H1 (cell line): ENCODE measurements at regions not wholly inside any gene's neighbourhood (a gene's known extent, or its start where the extent isn't known, plus 50 kb on each side); places are given as distances from the start of the nearest gene placed in this dataset.

ENCODE experiments used
- CTCF ChIA-PET: fragments of 300-600 bp; sonication (Branson Sonifier 250); formaldehyde crosslinking; loops from one replicate; lab custom pipeline; 2021; ENCODE audit not compliant: partially characterized antibody; lab: Charles Lee
- POLR2A ChIA-PET: fragments of 300-600 bp; sonication (Branson Sonifier 250); formaldehyde crosslinking; loops from one replicate; lab custom pipeline; 2021; ENCODE audit warnings: inconsistent platforms; ENCODE audit not compliant: partially characterized antibody; lab: Charles Lee
- DNase-seq, 2 experiments: peaks; one replicate each; pipeline versions ENCODE4 v3.0.0 to v3.0.0-alpha.2; 2010 to 2022; ENCODE audit warnings: low spot score in 2 of 2, low read depth in 1 of 2, mixed read lengths in 1 of 2
- FAIRE-seq: peaks from 2 replicates; lab custom pipeline; 2011; peaks lifted over from hg19 to GRCh38; lab: Jason Lieb, UNC
- H2AFZ ChIP-seq: 2 replicates; pipeline ENCODE4 v1.8.1; 2012; ENCODE audit warnings: low read length, inconsistent platforms
- H2AK5ac ChIP-seq: 2 replicates; pipeline ENCODE4 v1.6.1; 2013; ENCODE audit warnings: low read depth, low read length
- H2BK120ac ChIP-seq: replicated peaks from 2 replicates; pipeline ENCODE3; 2013; ENCODE audit warnings: low read depth, low read length, inconsistent platforms
- H2BK12ac ChIP-seq: 2 replicates; pipeline ENCODE4 v1.6.1; 2013; ENCODE audit warnings: low read depth, low read length
- H2BK15ac ChIP-seq: 2 replicates; pipeline ENCODE4 v1.6.1; 2013; ENCODE audit warnings: low read length
- H2BK20ac ChIP-seq: 2 replicates; pipeline ENCODE4 v1.6.1; 2013; ENCODE audit warnings: low read length
- H2BK5ac ChIP-seq: 2 replicates; pipeline ENCODE4 v1.6.1; 2013; ENCODE audit warnings: low read depth, low read length
- H3K14ac ChIP-seq: 2 replicates; pipeline ENCODE4 v1.6.1; 2013; ENCODE audit warnings: inconsistent platforms; ENCODE audit not compliant: insufficient read length
- H3K18ac ChIP-seq: 2 replicates; pipeline ENCODE4 v1.6.1; 2013; ENCODE audit warnings: low read length; ENCODE audit errors: extremely low read depth
- H3K23ac ChIP-seq: 2 replicates; pipeline ENCODE4 v1.6.1; 2013; ENCODE audit warnings: inconsistent platforms; ENCODE audit not compliant: insufficient read length
- H3K23me2 ChIP-seq: 2 replicates; pipeline ENCODE4 v1.6.1; 2013; ENCODE audit warnings: low read depth, low read length
- H3K27ac ChIP-seq: 2 replicates; pipeline ENCODE4 v1.6.1; 2011; ENCODE audit warnings: low read depth, low read length, inconsistent platforms
- H3K27me3 ChIP-seq, 4 experiments: replicated peaks in 1 of 4; 1 replicate in 1 of 4; 2 replicates in 3 of 4; pipeline versions ENCODE4 v1.6.1 to v1.8.1; 2011 to 2013; ENCODE audit warnings: low read length in 3 of 4, mild to moderate bottlenecking in 3 of 4, inconsistent platforms in 2 of 4, mixed read lengths in 2 of 4, moderate library complexity in 1 of 4; ENCODE audit not compliant: control insufficient read depth in 3 of 4, insufficient read depth in 3 of 4; ENCODE audit errors: extremely low read depth in 1 of 4
- H3K36me3 ChIP-seq, 4 experiments: 2 replicates each; pipeline versions ENCODE4 v1.6.1 to v1.8.1; 2011 to 2013; ENCODE audit warnings: mild to moderate bottlenecking in 4 of 4, low read length in 3 of 4, moderate library complexity in 2 of 4, control low read depth in 1 of 4, inconsistent platforms in 1 of 4; ENCODE audit not compliant: insufficient read depth in 4 of 4, control insufficient read depth in 2 of 4
- H3K4ac ChIP-seq: replicated peaks from 2 replicates; pipeline ENCODE3; 2013; ENCODE audit warnings: low read length, low read depth, mixed read lengths, inconsistent platforms; ENCODE audit not compliant: insufficient read length
- H3K4me1 ChIP-seq, 4 experiments: replicated peaks in 1 of 4; 1 replicate in 1 of 4; 2 replicates in 3 of 4; pipeline versions ENCODE4 v1.6.1 to v1.8.1; 2011 to 2013; ENCODE audit warnings: low read length in 3 of 4, inconsistent platforms in 2 of 4, mixed read lengths in 1 of 4; ENCODE audit not compliant: insufficient read depth in 4 of 4, control insufficient read depth in 3 of 4
- H3K4me2 ChIP-seq, 2 experiments: 2 replicates each; pipeline versions ENCODE4 v1.6.1 to v1.8.1; 2011 to 2013; ENCODE audit warnings: low read depth in 2 of 2, low read length in 2 of 2, control low read depth in 1 of 2, inconsistent platforms in 1 of 2, mild to moderate bottlenecking in 1 of 2; ENCODE audit not compliant: insufficient read depth in 1 of 2
- H3K4me3 ChIP-seq, 4 experiments: fragments of 200-600, 300-600 bp in 1 of 4; sonication (generic), shearing (Covaris generic), sonication (Bioruptor Twin) in 1 of 4; 2 replicates each; pipeline versions ENCODE4 v1.5.1 to v1.8.1; 2011 to 2016; ENCODE audit warnings: low read length in 4 of 4, low read depth in 3 of 4, control low read depth in 2 of 4, inconsistent platforms in 2 of 4, mild to moderate bottlenecking in 2 of 4, mixed read lengths in 1 of 4, moderate library complexity in 1 of 4; ENCODE audit not compliant: insufficient read depth in 2 of 4; ENCODE audit errors: extremely low read depth in 1 of 4
- H3K56ac ChIP-seq: replicated peaks from 2 replicates; pipeline ENCODE3; 2013; ENCODE audit warnings: low read depth, mild to moderate bottlenecking, mixed read lengths, low read length, inconsistent platforms; ENCODE audit not compliant: insufficient read length
- H3K79me1 ChIP-seq: 2 replicates; pipeline ENCODE4 v1.6.1; 2013; ENCODE audit warnings: low read depth, low read length, control low read depth
- H3K79me2 ChIP-seq, 2 experiments: 2 replicates each; pipeline versions ENCODE4 v1.6.1 to v1.8.1; 2012 to 2013; ENCODE audit warnings: low read length in 2 of 2, mild to moderate bottlenecking in 2 of 2, inconsistent platforms in 1 of 2; ENCODE audit not compliant: insufficient read depth in 2 of 2, control insufficient read depth in 1 of 2
- H3K9ac ChIP-seq, 4 experiments: replicated peaks in 1 of 4; 1 replicate in 1 of 4; 2 replicates in 3 of 4; pipeline versions ENCODE4 v1.6.1 to v1.8.1; 2011 to 2013; ENCODE audit warnings: low read depth in 3 of 4, low read length in 3 of 4, control low read depth in 2 of 4, mild to moderate bottlenecking in 2 of 4, moderate library complexity in 2 of 4, inconsistent platforms in 1 of 4; ENCODE audit errors: extremely low read depth in 1 of 4
- H3K9me3 ChIP-seq, 2 experiments: 2 replicates each; pipeline versions ENCODE4 v1.6.1 to v1.8.1; 2012 to 2013; ENCODE audit warnings: mild to moderate bottlenecking in 2 of 2, moderate library complexity in 2 of 2, control low read depth in 1 of 2, inconsistent platforms in 1 of 2, low read depth in 1 of 2, low read length in 1 of 2, mixed read lengths in 1 of 2; ENCODE audit not compliant: insufficient read depth in 2 of 2
- H4K20me1 ChIP-seq, 2 experiments: replicated peaks in 1 of 2; 2 replicates each; pipeline versions ENCODE3 to v1.8.1; 2011 to 2013; ENCODE audit warnings: inconsistent platforms in 2 of 2, low read length in 2 of 2, mild to moderate bottlenecking in 1 of 2; ENCODE audit not compliant: insufficient read depth in 2 of 2, control insufficient read depth in 1 of 2
- H4K5ac ChIP-seq: 2 replicates; pipeline ENCODE4 v1.6.1; 2013; ENCODE audit warnings: low read length, low read depth, mixed read lengths, inconsistent platforms; ENCODE audit not compliant: insufficient read length
- H4K8ac ChIP-seq: 2 replicates; pipeline ENCODE4 v1.8.0; 2013; ENCODE audit warnings: mild to moderate bottlenecking, moderate library complexity, low read length, inconsistent platforms; ENCODE audit not compliant: insufficient read depth; ENCODE audit errors: extremely low read depth
- H4K91ac ChIP-seq: replicated peaks from 2 replicates; pipeline ENCODE3; 2013; ENCODE audit warnings: low read length, mixed read lengths, inconsistent platforms; ENCODE audit not compliant: insufficient read length
- HDAC6 ChIP-seq: IDR thresholded peaks from one replicate; pipeline ENCODE4 v1.7.1; 2012; ENCODE audit warnings: low read depth, mild to moderate bottlenecking, inconsistent platforms, low read length, moderate library complexity
- RNF2 ChIP-seq: fragments of 200-900, 300-1000 bp; sonication (generic); IDR thresholded peaks from 2 replicates; pipeline ENCODE4 v1.7.1; 2016; ENCODE audit warnings: borderline replicate concordance, low read depth, mild to moderate bottlenecking, antibody characterized with exemption, low read length; ENCODE audit not compliant: poor library complexity, severe bottlenecking; ENCODE audit errors: missing control alignments
- TEAD4 ChIP-seq: IDR thresholded peaks from 2 replicates; pipeline ENCODE4 v1.6.1; 2012; ENCODE audit warnings: low read depth, low read length, inconsistent platforms, mixed read lengths
- WGBS, 2 experiments: shearing (Covaris generic) in 1 of 2; methylation state at CpG; one replicate each; pipeline versions ENCODE4 v1.1.6 to v1.1.7; 2013 to 2015; ENCODE audit warnings: low lambda C conversion rate in 2 of 2, mixed read lengths in 2 of 2, inconsistent platforms in 1 of 2, low coverage in 1 of 2, missing lambda C conversion rate in 1 of 2; ENCODE audit not compliant: insufficient replicate concordance in 2 of 2, insufficient coverage in 1 of 2, insufficient read length in 1 of 2; ENCODE audit errors: extremely low coverage in 1 of 2, missing lambda C conversion rate in 1 of 2; 5-methylcytosine and 5-hydroxymethylcytosine counted together

DNA sequence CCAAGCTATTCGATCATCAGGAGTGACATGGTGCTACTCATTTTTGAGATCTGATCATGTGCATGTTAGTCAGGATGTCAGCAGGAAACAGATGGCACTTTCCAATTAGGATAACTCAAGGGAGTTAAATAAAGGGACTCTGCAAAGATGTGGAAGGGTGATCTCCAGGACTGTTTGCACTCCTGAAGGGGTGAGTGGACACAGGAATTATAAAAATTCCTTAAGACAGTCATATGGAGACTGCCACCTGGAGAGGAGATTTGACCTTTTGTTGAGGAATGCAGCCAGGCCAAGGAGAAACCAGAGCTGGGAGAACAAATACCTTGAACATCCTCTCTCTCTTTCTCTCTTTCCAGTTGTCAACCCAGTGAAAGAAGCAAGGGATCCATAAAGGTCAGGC is 189.1 kb downstream of the GABRG2 start:
- Histone ChIP-seq H3K9me3 (no peaks in the 10 kb centered on the region), H4K5ac (no peak overlapping the region), H3K56ac (no peak overlapping the region), H3K79me2 (no peaks in the 10 kb centered on the region), H2BK15ac (no peak overlapping the region), H2BK5ac (no peak overlapping the region), H3K4me2 (no peak overlapping the region), H3K18ac (no peak overlapping the region), H4K8ac (no peak overlapping the region), H3K9ac (no peak overlapping the region), H4K91ac (no peak overlapping the region), H3K4me1 (no peaks in the 10 kb centered on the region), H3K4me3 (no peak overlapping the region), H3K36me3 (no peaks in the 10 kb centered on the region), H3K23me2 (no peaks in the 10 kb centered on the region), H2BK120ac (no peak overlapping the region), H3K27me3 (no peaks in the 10 kb centered on the region), H2AFZ (no peak overlapping the region), H3K4ac (no peak overlapping the region), H4K20me1 (no peaks in the 10 kb centered on the region), H2BK20ac (no peak overlapping the region; the same call in 1 of the 2 replicates), H2AK5ac (no peak overlapping the region), H2BK12ac (no peak overlapping the region), H3K14ac (no peak overlapping the region), H3K27ac (no peak overlapping the region), H3K23ac (no peak overlapping the region), H3K79me1 (no peaks in the 10 kb centered on the region)
- 100% methylated on average over 1 of the region's 1 CpG; no CpG with 5 or more reads in 1 of the 2 experiments for WGBS, 2 experiments
- DNase-seq, result no peak
- POLR2A ChIA-PET, result no interaction called here
- TF ChIP-seq RNF2, result no peak
- TF ChIP-seq TEAD4, result peak; percentile 26; the same call in 1 of the 2 replicates
- TF ChIP-seq HDAC6, result no peak
- CTCF ChIA-PET, result interaction anchor here (0.9 to 7.3 kb wide), 6 partner anchors 9 to 1152 kb away, joined by 3 to 51 read pairs (median 4); no protein-coding TSS in a partner anchor
- FAIRE-seq, result no peak
